HG03469 (cell line): ENCODE measurements at regions not wholly inside any gene's neighbourhood (a gene's known extent, or its start where the extent isn't known, plus 50 kb on each side); places are given as distances from the start of the nearest gene placed in this dataset.

ENCODE experiments used
- ATAC-seq: cut with Tn5 transposase; IDR thresholded peaks from one replicate; pipeline ENCODE4 v1.9.1; 2021; ENCODE audit warnings: mild to moderate bottlenecking, moderate library complexity, moderate number of reproducible peaks; ENCODE audit not compliant: unreplicated experiment

- ATAC-seq: no peak
Measured at GRCh38 chr13:31675440-31675953, 63.8 kb upstream of the RXFP2 start.

DNA sequence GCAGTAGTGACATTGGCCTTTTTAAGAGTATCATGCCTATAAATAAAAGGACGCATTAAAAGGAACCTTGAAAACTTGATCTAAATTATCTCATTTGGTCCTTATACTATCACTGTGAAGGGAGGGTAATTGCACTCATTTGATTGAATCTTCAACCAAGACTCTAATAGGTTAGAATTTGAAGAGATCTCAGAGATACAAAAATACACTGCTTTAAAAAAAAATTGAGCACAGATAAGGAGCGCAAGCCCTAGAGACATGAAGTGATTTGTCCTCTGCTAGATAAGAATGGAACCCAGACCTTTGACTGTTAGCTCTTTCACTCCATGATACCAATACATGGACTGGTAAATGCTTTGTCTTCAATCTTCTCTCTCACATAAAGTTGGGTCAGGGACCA, 58.2 kb upstream of the RXFP2 start:
- ATAC-seq: no peak

DNA sequence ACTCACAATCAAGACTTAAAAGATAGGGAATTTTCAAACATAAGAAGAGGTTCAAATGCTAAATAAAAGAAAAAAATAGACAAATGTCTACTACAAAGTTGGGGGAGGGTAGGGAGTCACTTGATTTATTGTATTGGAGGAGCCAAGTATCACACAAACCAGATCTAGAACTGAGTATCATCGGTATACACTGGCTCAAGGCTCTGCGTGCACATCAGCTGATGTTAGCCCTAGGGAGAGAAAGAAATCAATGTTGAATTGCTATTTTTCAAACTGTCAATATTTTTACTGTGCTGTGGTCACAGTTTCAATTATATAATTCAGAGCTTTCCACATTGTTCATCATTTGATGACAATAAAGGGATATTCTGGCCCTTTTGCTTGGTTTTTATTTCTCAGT, 54.9 kb upstream of the RXFP2 start:
- no peak for ATAC-seq

- ATAC-seq: no peak
Measured at GRCh38 chr13:31686670-31687425, 52.5 kb upstream of the RXFP2 start.
